Brain pericyte (primary cell): ENCODE measurements at regions not wholly inside any gene's neighbourhood (a gene's known extent, or its start where the extent isn't known, plus 50 kb on each side); places are given as distances from the start of the nearest gene placed in this dataset.
"Not testable (repeated sequence)": the region's sequence is repeated elsewhere in the genome, so short reads cannot be mapped to it uniquely, and the experiment has no call there.

ENCODE experiments used
- DNase-seq: peaks from one replicate; pipeline ENCODE4 v3.0.0-alpha.2; 2012; ENCODE audit warnings: low read depth, low spot score

DNA sequence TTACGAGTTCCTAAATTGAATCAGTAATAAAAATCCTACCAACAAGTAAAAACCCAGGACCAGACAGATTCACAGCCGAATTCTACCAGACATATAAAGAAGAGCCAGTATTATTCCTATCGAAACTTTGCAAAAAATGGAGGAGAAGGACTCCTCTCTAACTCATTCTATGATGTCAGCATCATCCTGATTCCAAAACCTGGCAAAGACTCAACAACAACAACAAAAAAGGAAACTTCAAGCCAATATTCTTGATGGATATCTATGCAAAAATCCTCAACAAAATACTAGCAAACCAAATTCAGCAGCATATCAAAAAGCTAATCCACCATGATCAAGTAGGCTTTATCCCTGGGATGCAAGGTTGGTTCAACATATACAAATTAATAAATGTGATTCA, 84.6 kb upstream of the ADRB2 start:
- DNase-seq: not testable (repeated sequence)

DNA sequence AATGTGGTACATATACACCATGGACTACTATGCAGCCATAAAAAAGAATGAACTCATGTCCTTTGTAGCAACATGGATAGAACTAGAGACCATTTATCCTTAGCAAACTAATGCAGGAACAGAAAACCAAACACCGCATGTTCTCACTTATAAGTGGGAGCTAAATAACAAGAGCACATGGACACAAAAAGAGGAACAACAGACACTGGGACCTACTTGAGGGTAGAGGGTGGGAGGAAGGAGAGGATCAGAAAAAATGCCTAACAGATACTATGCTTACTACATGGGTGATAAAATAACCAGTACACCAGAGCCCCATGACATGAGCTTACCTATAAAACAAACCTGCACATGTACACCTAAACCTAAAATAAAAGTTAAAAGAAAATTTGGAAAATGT, 82.0 kb upstream of the ADRB2 start:
- not testable (repeated sequence) for DNase-seq

DNA sequence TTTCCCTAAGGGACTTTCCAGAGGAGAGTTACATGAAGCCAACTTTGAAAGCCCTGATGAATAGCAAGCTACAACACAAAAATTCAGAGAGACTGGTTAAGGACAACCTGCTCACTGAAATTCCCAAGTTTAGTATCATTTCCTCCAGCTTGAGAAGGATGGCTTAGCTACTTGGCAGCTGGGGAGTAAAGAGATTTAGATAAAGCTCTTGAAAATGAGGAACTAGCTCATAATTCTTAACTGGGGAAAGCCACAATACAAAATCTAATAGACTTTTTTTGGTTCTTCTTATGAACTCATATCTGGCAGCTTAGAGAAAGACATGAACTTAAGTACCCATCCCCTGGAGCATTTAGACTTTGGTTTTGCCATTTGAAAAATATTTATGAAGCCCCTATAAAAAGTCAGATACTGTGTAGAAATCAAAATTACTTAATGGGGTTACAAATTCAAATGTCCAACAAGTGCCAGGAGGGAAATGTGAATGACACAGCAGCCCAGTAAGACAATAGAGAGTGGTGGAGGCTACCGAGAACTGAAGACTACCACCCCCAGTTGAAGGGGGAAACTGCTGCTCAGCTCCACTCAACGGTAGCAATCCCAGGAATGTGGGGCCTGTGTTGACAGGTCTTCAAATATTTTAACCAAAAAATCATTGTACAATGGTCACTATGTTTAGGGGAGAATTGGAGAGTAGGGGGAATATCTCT, 79.4 kb upstream of the ADRB2 start:
- DNase-seq: no peak

DNA sequence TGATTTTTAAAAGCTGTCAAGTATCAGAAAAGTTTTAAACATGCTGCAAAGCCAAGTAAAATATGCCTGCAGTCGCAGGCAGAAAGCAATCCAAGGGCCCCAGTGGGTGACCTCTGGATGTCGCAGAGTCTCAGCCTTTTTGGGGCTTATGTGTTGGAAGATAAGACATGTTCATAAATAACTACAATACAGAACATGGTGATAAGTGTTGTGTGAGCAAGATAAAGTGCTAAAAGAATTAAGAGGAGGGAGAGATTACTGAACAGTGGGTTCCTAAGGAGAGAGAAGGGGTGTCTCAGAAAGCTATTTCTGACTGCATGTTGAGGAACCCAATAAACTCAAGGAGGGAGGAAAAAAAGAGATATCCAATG, 78.9 kb upstream of the ADRB2 start:
- no peak for DNase-seq

DNA sequence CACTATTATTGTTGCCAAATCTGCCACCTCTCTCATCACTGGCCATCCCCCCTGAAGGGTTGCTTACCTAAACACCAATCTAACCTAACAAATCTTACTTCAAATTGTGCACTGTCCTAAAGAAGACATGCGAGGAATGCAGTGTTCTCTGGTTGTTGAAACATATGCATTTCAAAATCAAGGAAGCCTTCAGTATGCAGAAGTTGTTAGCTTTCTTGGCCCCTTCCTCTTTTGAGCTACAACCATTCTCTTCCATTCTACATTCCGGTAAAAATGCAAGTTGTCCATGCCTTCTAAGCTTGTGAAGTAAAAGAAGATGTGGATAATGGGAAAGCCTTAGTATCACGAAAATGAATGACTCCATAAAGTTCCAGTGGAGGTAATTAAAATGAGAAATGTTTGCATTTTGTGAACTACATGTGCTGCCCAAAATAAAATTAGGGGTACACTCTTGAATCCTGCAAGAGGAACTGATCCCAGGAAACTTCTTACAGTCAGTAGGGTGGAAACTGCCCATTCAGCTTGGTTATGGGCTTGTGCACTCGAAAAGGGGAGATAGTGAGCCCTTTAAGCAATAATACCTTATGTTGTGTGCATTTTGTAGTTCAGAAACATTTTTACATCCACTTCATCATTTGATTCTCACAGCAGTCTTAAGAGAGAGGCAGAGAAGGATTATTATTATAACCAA, 77.6 kb upstream of the ADRB2 start:
- no peak for DNase-seq

DNA sequence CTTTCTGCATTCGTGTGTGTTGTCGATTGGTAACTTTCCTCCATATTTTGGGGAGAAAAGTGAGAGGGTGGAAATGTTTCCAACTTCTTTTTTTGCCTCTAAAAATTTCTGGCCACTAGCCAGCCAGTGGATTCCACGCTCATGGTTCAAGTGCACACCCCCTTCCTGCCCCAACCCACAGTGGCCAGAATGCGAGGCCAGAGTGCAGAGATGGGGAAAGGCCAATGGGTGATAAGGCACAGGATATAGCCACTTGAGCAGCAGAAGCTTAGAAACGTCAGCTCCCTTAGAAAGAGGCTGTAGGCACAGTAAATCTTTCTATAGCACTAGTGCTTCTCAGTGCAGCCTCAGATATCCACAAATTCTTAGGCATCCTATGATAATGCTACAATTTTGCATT, 75.8 kb upstream of the ADRB2 start:
- DNase-seq: no peak

DNA sequence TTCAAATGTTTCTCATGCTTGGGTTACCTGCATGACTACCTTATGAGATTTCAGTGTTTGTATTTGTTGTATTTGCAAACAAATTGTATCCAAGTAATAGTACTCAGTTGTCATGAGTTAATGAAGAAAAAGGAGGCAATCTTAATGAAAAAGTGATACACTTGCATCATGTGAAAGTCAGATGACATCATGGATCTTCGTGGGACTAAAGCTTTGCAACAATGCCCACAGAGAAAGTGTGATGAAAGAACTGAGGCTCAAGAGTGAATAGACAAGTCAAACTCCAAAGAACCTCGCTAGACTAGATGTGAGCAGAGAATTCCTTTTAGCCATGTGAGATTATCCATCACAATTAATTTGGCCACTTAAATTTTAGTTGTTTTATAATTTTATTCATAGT, 75.4 kb upstream of the ADRB2 start:
- DNase-seq: no peak

DNA sequence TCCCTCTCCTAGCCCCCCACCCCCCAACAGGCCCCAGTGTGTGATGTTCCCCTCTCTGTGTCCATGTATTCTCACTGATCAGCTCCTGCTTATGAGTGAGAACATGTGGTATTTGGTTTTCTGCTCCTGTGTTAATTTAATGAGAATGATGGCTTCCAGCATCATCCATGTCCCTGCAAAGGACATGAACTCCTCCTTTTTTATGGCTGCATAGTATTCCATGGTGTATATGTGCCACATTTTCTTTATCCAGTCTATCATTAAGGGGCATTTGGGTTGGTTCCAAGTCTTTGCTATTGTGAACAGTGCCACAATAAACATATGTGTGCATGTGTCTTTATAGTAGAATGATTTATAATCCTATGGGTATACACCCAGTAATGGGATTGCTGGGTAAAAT, 74.0 kb upstream of the ADRB2 start:
- not testable (repeated sequence) for DNase-seq

DNA sequence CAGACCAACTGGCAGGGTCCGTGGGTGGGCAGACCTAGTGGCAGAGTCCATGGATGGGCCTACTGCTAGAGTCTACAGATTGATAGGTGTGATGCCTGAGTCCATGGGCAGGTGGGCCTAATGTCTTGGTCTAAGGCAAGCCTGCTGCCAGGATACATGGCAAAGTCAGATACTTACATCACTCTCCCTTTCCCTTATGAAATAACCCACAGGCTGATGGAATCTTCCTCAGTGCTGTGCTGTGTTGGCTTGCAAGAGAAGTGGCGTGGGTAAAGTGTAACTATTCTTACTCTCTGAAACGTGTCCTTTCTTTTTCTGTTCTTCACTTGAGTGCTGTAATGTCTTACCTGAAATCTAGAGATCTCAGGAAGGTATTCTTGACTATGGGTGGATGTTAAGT, 67.3 kb upstream of the ADRB2 start:
- DNase-seq: no peak

DNA sequence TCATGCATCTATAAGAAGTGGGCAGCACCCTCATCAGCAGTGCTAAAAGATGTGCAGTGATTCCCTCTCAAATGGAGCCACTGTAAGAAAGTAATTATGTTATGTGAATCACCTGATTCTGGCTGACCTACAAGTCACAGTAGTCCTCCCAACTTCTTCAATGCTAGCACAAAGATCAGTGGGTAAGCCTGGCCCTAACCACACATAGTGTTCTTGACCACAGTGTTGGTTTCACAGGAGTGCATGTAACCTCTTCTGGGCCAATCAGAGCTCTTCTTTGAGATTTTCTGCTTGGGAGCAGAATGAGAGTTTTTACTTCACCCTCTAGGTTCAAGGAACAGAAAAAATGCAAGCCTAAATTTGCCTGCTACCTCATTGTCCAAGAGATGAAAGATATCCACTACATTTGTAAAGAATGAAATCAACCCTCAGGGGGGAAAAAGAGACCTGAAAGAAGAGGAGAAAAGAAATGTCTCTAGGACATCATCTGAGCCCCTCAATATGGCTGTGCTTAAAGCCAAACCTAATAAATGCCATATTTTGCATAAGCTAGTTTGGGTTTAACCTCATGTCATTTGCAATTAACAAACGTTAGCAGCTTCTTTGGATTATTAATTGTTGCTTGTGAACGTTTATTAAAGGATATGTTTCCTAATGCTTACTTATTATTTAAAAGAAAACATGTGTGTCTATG, 65.3 kb upstream of the ADRB2 start:
- no peak for DNase-seq

DNA sequence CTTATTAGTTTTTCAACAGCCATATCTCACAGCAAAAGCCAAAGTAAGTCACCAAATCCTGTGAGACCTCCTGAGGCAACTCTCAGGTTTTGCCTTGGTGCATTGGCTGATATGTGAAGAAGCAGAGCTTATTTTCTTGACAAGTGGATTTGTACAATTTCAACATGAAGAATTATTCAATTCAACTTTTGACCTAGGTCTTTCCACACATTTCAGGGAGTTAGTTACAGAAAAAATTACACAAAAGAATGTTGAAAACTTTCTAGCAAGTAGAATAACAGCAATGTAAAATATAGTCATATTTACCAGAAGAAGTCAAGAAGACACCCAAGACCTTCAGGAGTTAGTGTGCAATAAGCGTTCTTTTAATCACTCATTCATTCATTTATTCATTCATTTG, 62.4 kb upstream of the ADRB2 start:
- DNase-seq: no peak

DNA sequence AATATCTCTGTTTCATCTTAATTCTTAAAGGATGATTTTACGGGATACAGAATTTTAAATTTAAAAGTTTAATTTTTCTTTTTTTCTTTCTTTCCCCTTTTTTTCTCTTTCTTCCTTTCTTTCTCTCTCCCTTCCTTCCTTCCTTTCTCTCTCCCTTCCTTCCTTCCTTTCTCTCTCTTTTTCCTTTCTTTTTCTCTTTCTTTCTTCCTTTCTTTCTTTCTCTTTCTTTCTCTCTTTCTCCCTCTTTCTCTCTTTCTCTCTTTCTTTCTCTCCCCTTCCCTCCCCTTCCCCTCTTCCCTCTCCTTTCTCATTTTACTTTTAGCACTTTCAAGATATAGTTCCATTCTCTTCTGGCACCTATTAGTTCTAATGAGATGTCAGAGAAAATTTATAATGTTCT, 61.4 kb upstream of the ADRB2 start:
- DNase-seq: no peak

DNA sequence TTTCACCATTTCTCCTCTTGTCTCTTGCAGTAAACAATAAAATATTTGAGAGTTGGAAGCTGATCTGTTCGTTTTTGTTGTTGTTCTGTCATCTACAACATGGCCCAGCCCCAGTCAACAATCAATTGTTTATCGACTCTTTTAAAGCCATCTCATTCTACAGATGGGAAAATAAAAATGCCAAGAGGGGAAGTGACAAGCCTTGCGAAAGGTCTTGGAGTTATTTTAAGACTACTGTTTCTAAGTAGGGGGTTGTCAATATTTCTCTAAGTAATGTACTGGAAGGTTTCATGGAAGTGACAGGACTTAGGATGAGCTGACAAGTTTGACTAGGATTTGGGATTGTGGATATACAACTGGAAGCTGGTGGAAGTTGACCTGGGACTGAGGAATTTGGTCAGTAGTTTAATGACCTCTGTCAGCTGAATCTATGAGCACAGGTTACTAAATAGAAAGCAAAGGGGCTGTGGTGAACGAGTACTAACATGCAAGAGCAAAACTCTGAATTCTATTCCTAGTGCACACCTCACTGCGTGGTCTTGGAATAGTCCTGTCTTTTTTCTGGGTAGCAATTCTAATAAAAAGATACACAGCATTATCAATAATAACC, 57.5 kb upstream of the ADRB2 start:
- DNase-seq: no peak

DNA sequence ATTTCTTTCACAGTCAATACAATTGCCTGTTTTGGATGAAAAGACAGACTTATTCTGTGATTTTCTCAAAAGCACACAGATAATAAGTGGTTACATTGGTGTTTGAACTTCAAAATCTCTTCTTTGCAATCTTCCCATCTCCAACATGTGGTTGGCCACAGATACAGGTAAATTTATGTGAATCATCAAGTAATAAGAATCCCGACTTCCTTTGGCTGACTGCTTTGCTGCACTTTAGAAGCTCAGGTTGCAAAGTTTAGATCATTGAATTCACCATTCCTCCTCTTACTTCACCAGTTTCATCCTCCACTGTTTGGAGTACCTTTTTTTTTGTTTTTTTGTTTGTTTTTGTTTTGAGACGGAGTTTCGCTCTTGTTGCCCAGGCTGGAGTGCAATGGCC, 56.5 kb upstream of the ADRB2 start:
- no peak for DNase-seq

DNA sequence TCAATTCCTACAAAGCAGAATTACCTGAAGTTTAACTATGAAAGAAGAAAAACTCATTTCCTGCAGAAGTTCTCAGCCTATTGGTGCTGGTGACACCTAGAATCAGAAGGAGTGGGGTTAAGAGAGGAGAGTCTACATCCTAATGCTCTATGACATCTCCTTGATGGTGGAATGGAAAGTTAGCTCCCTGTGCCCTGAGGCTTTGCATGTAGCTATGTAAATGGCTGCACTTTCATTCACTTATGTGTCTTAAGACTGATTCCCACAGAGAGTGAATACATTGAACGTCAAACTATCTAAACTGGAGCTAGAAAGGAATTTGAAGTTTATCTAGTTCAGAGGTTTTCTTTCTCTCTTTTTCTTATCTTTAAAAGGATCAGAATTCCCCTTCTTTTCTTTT, 52.1 kb upstream of the ADRB2 start:
- DNase-seq: no peak

DNA sequence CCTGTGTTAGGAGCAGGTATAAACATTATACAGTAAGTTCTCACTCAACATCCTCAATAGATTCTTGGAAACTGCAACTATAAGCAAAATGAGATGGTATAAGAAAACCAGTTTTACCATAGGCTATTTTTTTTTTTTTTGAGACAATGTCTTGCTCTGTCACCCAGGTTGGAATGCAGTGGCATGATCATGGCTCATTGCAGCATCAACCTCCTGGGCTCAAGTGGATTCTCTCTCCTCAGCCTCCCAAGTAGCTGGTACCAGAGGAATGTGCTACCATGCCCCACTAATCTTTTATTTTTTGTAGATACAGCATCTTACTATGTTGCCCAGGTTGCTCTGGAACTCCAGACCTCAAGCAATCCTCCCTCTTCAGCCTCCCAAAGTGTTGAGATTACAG, 50.1 kb upstream of the ADRB2 start:
- no peak for DNase-seq
